Retinal pigment epithelial cell (primary cell): ENCODE measurements at regions not wholly inside any gene's neighbourhood (a gene's known extent, or its start where the extent isn't known, plus 50 kb on each side); places are given as distances from the start of the nearest gene placed in this dataset.

Experiments
- DNase-seq: peaks from one replicate; pipeline ENCODE4 v3.0.0-alpha.2; 2010; ENCODE audit warnings: low read depth
- H3K4me3 ChIP-seq: 2 replicates; pipeline ENCODE4 v1.5.1; 2011; ENCODE audit warnings: mild to moderate bottlenecking, low read length, control low read depth, moderate library complexity
- CTCF ChIP-seq: conservative IDR thresholded peaks from 2 replicates; pipeline ENCODE4 v1.5.1; 2011; ENCODE audit warnings: low read depth, low read length, control low read depth, inconsistent platforms

DNA sequence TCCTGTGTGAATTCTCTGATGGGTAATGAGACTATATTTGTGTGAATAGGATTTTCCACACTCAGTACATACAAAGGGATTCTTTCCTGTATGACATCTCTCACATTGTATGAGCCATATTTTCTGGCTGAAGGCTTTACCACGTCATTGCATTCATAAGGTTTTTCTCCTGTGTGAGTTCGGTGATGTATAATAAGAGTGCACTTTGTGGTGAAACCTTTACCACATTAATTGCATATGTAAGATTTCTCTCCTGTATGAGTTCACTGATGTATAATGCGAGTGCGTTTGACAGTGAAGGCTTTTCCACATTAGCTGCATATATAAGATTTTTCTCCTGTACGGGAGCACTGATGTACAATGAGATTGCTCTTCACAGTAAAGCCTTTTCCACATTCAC lies 455.4 kb upstream of the CNTN5 start:
- TF ChIP-seq CTCF: no peak

GRCh38 chr11:98566978-98567377 lies 453.8 kb upstream of the CNTN5 start:
- no peak for TF ChIP-seq CTCF
- no peak for DNase-seq
- no peak overlapping the region for H3K4me3 ChIP-seq

More for the DNA sequence above, 455.4 kb upstream of the CNTN5 start:
- no peak overlapping the region for H3K4me3 ChIP-seq
- no peak for DNase-seq

- no peak overlapping the region for H3K4me3 ChIP-seq
- TF ChIP-seq CTCF: no peak
- DNase-seq: no peak
Observed at GRCh38 chr11:98568013-98568412, 452.7 kb upstream of the CNTN5 start.

GRCh38 chr11:98572941-98573340 lies 447.8 kb upstream of the CNTN5 start:
- TF ChIP-seq CTCF: no peak
- DNase-seq: no peak
- no peak overlapping the region for H3K4me3 ChIP-seq

GRCh38 chr11:98587884-98588283 lies 432.9 kb upstream of the CNTN5 start:
- no peak for TF ChIP-seq CTCF
- no peak overlapping the region for H3K4me3 ChIP-seq
- DNase-seq: no peak

DNA sequence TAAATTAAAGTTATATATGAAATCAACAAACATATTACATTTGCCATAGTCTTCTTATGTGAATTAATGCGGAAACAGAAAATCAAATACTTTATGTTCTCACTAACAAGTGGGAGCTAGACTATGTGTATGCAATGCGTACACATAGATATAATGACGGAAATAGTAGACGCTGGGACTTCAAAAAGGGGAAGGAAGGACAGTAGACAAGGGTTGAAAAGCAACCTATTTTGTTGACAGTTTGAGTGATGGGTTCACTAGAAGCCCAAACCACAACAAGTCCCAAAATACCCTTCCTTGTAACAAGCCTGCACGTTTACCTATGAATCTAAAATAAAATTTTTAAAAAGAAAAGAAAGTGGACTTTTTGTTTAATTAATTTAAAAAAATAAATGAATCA lies 430.8 kb upstream of the CNTN5 start:
- no peak overlapping the region for H3K4me3 ChIP-seq
- TF ChIP-seq CTCF: no peak
- DNase-seq: no peak

DNA sequence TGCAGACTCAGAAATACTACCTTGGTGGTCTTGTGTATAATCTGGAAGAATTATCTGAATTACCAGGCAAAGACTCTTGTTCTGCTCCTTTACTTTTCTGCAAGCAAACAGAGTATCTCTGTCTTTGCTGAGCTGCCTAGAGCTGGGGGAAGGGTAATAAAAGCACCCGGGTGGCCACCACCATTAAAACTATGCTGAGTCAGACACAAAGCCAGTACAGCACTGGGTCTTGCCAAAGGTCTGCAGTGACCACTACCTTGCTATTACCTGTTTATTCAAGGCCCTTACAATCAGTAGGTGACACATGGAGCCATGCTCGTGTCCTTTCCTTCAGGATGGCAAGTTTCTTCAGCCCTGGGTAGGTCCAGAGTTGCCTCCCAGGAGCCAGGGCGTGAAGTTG lies 420.6 kb upstream of the CNTN5 start:
- no peak overlapping the region for H3K4me3 ChIP-seq
- no peak for TF ChIP-seq CTCF

More for the DNA sequence above, 420.6 kb upstream of the CNTN5 start:
- no peak for DNase-seq
